ENCODE measurements at regions not wholly inside any gene's neighbourhood (a gene's known extent, or its start where the extent isn't known, plus 50 kb on each side); places are given as distances from the start of the nearest gene placed in this dataset.

DNA sequence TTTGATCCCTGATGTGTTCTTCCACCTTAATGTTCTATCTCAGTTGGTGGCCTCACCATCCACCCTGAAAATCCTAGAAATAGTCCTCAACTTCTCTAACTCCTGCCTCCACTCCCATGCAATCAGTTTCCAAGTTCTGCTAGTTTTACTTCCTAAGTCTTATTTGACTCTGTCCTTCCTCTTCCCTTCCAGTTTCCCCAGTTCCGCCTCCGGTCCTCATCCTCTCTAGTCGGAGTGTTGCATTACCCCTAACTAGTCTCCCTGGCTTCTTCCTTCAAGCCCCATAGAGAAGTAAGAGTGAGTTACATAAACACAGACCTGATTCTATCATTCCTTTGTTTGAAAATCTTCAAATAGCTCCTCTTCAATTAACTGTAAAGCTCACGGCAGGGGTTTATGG is 236.5 kb downstream of the GXYLT1 start:
- H3K27me3 ChIP-seq (ENCODE audit: control insufficient read depth, insufficient read depth, low read length), result no peaks in the 10 kb centered on the region
- H2BK20ac ChIP-seq (ENCODE audit: low read depth, low read length), result no peak overlapping the region
- WGBS, 2 experiments (ENCODE audit: extremely low coverage in 2 of 2, insufficient read length in 1 of 2), result no CpG with 5 or more reads among the region's 4 CpGs
- H3K4me2 ChIP-seq (ENCODE audit: low read depth, low read length), result no peak overlapping the region
- no TSS peak for BruUV-seq (replicated peaks)
- H3K18ac ChIP-seq (ENCODE audit: low read depth, low read length), result no peak overlapping the region
- no peaks in the 10 kb centered on the region for H3K4me1 ChIP-seq (ENCODE audit: control insufficient read depth, insufficient read depth, low read length)
- H3K79me1 ChIP-seq (ENCODE audit: low read depth in 1 of 2, low read length in 2 of 2), result no peaks in the 10 kb centered on the region
- H3K9ac ChIP-seq (ENCODE audit: low read depth, low read length), result no peak overlapping the region
- intact Hi-C loops (cut with micrococcal nuclease), result no loop called here
- no peak overlapping the region for H2BK5ac ChIP-seq (ENCODE audit: low read depth, low read length, poor library complexity, severe bottlenecking)
- no peaks in the 10 kb centered on the region for H3K36me3 ChIP-seq (ENCODE audit: control insufficient read depth, insufficient read depth, low read length)
- H2AK9ac ChIP-seq (replicated peaks; ENCODE audit: low read depth, low read length, poor library complexity), result no peak overlapping the region
- ATAC-seq (ENCODE audit: low read depth) (no peak), DNase-seq (no peak)
- H3K27ac ChIP-seq (ENCODE audit: insufficient read depth, low read length), result no peak overlapping the region
- H4K5ac ChIP-seq (ENCODE audit: low read depth, low read length), result no peak overlapping the region
- H2BK120ac ChIP-seq (ENCODE audit: low read depth, low read length), result no peak overlapping the region
- H3K4me3 ChIP-seq (ENCODE audit: insufficient read depth, low read depth, low read length), result no peak overlapping the region
- no peaks in the 10 kb centered on the region for H3K9me1 ChIP-seq (ENCODE audit: insufficient read depth, low read length)
- no peaks in the 10 kb centered on the region for H3K9me3 ChIP-seq (ENCODE audit: control insufficient read depth, insufficient read depth, low read length)
- H4K8ac ChIP-seq (ENCODE audit: low read depth in 2 of 2, low read length in 2 of 2), result no peak overlapping the region
- ChIA-PET CTCF (interaction anchor here (0.9 kb wide), 1 partner anchor 10 kb away, joined by 3 read pairs; no protein-coding TSS in a partner anchor), POLR2A (ENCODE audit: unreplicated experiment) (no interaction called here)
- H3K23ac ChIP-seq (ENCODE audit: low read depth, low read length), result no peak overlapping the region
- TF ChIP-seq CEBPB (IDR thresholded peaks at IDR 0.05; ENCODE audit: low read depth, low read length) (no peak), MAFK (IDR thresholded peaks at IDR 0.05; ENCODE audit: low read depth, low read length) (no peak), USF2 (IDR thresholded peaks at IDR 0.05; ENCODE audit: low read depth, low read length) (no peak), RFX5 (IDR thresholded peaks at IDR 0.05; ENCODE audit: low read depth, low read length) (no peak), MXI1 (IDR thresholded peaks at IDR 0.05; ENCODE audit: borderline replicate concordance, low read depth, low read length) (no peak), CHD1 (IDR thresholded peaks at IDR 0.05; ENCODE audit: low read depth, low read length) (no peak), BHLHE40 (IDR thresholded peaks at IDR 0.05; ENCODE audit: low read depth, low read length) (no peak), MAZ (IDR thresholded peaks at IDR 0.05; ENCODE audit: borderline replicate concordance, low read depth, low read length) (no peak), POLR2A (IDR thresholded peaks at IDR 0.05; ENCODE audit: low read depth, low read length) (no peak), RCOR1 (IDR thresholded peaks at IDR 0.05; ENCODE audit: insufficient replicate concordance, low read length) (no peak), SMC3 (IDR thresholded peaks at IDR 0.05; ENCODE audit: low read depth, low read length) (no peak), RAD21 (IDR thresholded peaks at IDR 0.05; ENCODE audit: low read length) (no peak), NFE2L2 (IDR thresholded peaks at IDR 0.05; ENCODE audit: low read depth, low read length) (no peak), FOS (IDR thresholded peaks at IDR 0.05; ENCODE audit: low read depth, low read length) (no peak)
- TF ChIP-seq, protein P1, sequence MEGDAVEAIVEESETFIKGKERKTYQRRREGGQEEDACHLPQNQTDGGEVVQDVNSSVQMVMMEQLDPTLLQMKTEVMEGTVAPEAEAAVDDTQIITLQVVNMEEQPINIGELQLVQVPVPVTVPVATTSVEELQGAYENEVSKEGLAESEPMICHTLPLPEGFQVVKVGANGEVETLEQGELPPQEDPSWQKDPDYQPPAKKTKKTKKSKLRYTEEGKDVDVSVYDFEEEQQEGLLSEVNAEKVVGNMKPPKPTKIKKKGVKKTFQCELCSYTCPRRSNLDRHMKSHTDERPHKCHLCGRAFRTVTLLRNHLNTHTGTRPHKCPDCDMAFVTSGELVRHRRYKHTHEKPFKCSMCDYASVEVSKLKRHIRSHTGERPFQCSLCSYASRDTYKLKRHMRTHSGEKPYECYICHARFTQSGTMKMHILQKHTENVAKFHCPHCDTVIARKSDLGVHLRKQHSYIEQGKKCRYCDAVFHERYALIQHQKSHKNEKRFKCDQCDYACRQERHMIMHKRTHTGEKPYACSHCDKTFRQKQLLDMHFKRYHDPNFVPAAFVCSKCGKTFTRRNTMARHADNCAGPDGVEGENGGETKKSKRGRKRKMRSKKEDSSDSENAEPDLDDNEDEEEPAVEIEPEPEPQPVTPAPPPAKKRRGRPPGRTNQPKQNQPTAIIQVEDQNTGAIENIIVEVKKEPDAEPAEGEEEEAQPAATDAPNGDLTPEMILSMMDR (conservative IDR thresholded peaks at IDR 0.05; ENCODE audit: low read depth, low read length), result no peak
- TF ChIP-seq, protein P2, sequence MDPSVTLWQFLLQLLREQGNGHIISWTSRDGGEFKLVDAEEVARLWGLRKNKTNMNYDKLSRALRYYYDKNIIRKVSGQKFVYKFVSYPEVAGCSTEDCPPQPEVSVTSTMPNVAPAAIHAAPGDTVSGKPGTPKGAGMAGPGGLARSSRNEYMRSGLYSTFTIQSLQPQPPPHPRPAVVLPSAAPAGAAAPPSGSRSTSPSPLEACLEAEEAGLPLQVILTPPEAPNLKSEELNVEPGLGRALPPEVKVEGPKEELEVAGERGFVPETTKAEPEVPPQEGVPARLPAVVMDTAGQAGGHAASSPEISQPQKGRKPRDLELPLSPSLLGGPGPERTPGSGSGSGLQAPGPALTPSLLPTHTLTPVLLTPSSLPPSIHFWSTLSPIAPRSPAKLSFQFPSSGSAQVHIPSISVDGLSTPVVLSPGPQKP (IDR thresholded peaks at IDR 0.05; ENCODE audit: borderline replicate concordance, low read depth, low read length), result no peak
- dilution Hi-C loops (cut with HindIII; ENCODE audit: low sequenced_read_pairs, unreplicated experiment), result no loop called here
- no peak overlapping the region for H2AFZ ChIP-seq (replicated peaks; ENCODE audit: low read length, poor library complexity)
- no peak overlapping the region for H2BK15ac ChIP-seq (ENCODE audit: low read depth, low read length)
- H4K91ac ChIP-seq (ENCODE audit: insufficient read depth, low read depth, low read length), result no peak overlapping the region
- H3K4ac ChIP-seq (ENCODE audit: low read depth, low read length), result no peak overlapping the region
- in situ Hi-C loops (cut with MboI; ENCODE audit: low sequenced_read_pairs), result no loop called here
- H3K14ac ChIP-seq (replicated peaks; ENCODE audit: low read depth, low read length), result no peak overlapping the region
- H2AK5ac ChIP-seq (ENCODE audit: low read depth, low read length), result no peak overlapping the region
- H4K20me1 ChIP-seq (ENCODE audit: insufficient read depth, low read length), result no peaks in the 10 kb centered on the region
- no peak overlapping the region for H3K56ac ChIP-seq (ENCODE audit: extremely low read depth, insufficient read depth, low read length)

Data from IMR-90 (cell line).